Neural progenitor cell (in vitro differentiated cells): ENCODE measurements at regions not wholly inside any gene's neighbourhood (a gene's known extent, or its start where the extent isn't known, plus 50 kb on each side); places are given as distances from the start of the nearest gene placed in this dataset.

ENCODE experiments used
- DNase-seq: peaks from one replicate; pipeline ENCODE4 v3.0.0-alpha.2; 2016; ENCODE audit warnings: low spot score
- H2AFZ ChIP-seq: fragments of 200-600 bp; sonication (generic); replicated peaks from 2 replicates; pipeline ENCODE4 v1.6.1; 2016; ENCODE audit warnings: antibody characterized with exemption
- H3F3A ChIP-seq: fragments of 200-600 bp; sonication (generic); 2 replicates; pipeline ENCODE4 v1.6.1; 2016; ENCODE audit warnings: antibody characterized with exemption, low read depth
- H3K27ac ChIP-seq: fragments of 200-600 bp; sonication (generic); 2 replicates; pipeline ENCODE4 v1.5.1; 2016; ENCODE audit warnings: mild to moderate bottlenecking
- H3K27me3 ChIP-seq: fragments of 200-600 bp; sonication (generic); 2 replicates; pipeline ENCODE4 v1.6.1; 2016; ENCODE audit warnings: mild to moderate bottlenecking, moderate library complexity
- H3K36me3 ChIP-seq: fragments of 200-600 bp; sonication (generic); 2 replicates; pipeline ENCODE4 v1.5.1; 2016
- H3K4me1 ChIP-seq: fragments of 200-600 bp; sonication (generic); 2 replicates; pipeline ENCODE4 v1.6.1; 2016; ENCODE audit warnings: mixed run types
- H3K4me2 ChIP-seq: fragments of 200-600 bp; sonication (generic); 2 replicates; pipeline ENCODE4 v1.6.1; 2016
- H3K4me3 ChIP-seq: fragments of 200-600 bp; sonication (generic); 2 replicates; pipeline ENCODE4 v1.5.1; 2016
- H3K79me2 ChIP-seq: fragments of 200-600 bp; sonication (generic); 2 replicates; pipeline ENCODE4 v1.6.1; 2016; ENCODE audit warnings: low read depth
- H3K9ac ChIP-seq: fragments of 200-600 bp; sonication (generic); 2 replicates; pipeline ENCODE4 v1.6.1; 2016
- H3K9me3 ChIP-seq: fragments of 200-600 bp; sonication (generic); 2 replicates; pipeline ENCODE4 v1.5.1; 2016; ENCODE audit warnings: low read depth
- H4K20me1 ChIP-seq: fragments of 200-600 bp; sonication (generic); 2 replicates; pipeline ENCODE4 v1.6.1; 2016; ENCODE audit warnings: low read depth
- H3K27ac Mint-ChIP-seq: 3 replicates; pipeline ENCODE4 v1.8.0; 2021; ENCODE audit warnings: mixed read lengths
- H3K27me3 Mint-ChIP-seq: 2 replicates; pipeline ENCODE4 v1.8.0; 2022; ENCODE audit warnings: low read depth, mild to moderate bottlenecking, inconsistent platforms, moderate library complexity, mixed read lengths; ENCODE audit not compliant: insufficient read depth
- H3K36me3 Mint-ChIP-seq: 3 replicates; pipeline ENCODE4 v1.8.0; 2021; ENCODE audit warnings: mixed read lengths
- H3K4me1 Mint-ChIP-seq: 3 replicates; pipeline ENCODE4 v1.8.0; 2021; ENCODE audit warnings: mixed read lengths
- H3K4me3 Mint-ChIP-seq: 3 replicates; pipeline ENCODE4 v1.8.0; 2021; ENCODE audit warnings: mild to moderate bottlenecking, moderate library complexity, mixed read lengths
- H3K9me3 Mint-ChIP-seq: 3 replicates; pipeline ENCODE4 v1.8.0; 2020; ENCODE audit warnings: mixed read lengths
- CTCF ChIP-seq: fragments of 200-600 bp; sonication (generic); IDR thresholded peaks from 2 replicates; pipeline ENCODE4 v1.5.1; 2017; ENCODE audit warnings: antibody characterized with exemption, mild to moderate bottlenecking
- EZH2 ChIP-seq: fragments of 200-600 bp; sonication (generic); IDR thresholded peaks from 2 replicates; pipeline ENCODE4 v1.6.1; 2017; ENCODE audit warnings: antibody characterized with exemption, mild to moderate bottlenecking, moderate library complexity
- EZH2phosphoT487 ChIP-seq: fragments of 200-600 bp; sonication (generic); IDR thresholded peaks from 2 replicates; pipeline ENCODE4 v1.6.1; 2017; ENCODE audit warnings: antibody characterized with exemption

DNA sequence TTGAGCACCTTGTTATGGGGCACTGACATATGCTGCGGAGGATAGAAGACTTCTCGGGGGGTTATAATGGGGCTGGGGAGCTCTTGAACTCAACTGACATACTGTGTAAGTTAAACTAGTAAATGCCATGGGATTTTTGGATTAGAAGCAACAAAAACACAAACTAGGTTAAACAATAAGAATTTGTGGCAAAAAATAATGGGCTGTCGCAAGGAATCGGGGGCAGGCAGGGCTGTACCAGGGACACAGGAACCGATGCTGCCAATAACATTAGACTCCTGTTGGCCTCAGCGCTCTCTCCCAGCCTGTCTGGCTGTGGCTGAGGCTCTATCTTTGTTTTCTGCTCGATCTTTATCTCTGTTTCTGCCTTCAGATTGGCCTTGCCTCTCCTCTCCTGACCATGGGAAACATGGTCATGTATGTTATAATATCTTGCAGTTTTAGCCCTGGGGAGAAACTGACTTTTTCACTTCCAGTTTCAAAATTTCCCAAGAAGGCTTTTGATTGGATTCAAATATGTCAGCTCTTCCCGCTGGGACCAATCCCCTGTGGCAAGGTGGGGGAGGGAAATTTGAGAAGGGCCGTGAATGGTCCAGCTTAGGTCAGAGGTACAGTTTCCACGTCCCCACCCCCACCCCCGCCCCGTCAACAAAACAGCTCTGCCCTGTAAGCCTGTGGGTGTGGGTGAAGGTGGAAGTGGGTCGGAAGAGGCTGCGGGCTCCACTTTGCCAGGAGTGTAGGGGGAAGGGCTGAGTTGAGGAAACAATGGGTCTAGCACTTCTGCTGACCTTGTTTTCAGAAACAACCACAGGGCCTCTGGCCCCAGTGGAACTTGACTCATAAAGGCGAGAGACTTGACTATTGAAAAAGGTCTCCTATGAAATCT is 161.1 kb upstream of the TBL1XR1 start:
- Histone ChIP-seq H3K9me3 (no peaks in the 10 kb centered on the region), H3K27ac (no peak overlapping the region), H3K79me2 (no peaks in the 10 kb centered on the region), H3K4me2 (peak overlapping the region; percentile 60), H3K4me3 (peak overlapping the region; percentile 8), H3K27me3 (no peaks in the 10 kb centered on the region), H3K36me3 (no peaks in the 10 kb centered on the region), H4K20me1 (no peaks in the 10 kb centered on the region), H2AFZ (no peak overlapping the region), H3K4me1 (peaks cover 55% of the 10 kb centered on the region), H3K9ac (no peak overlapping the region), H3F3A (peaks cover 37% of the 10 kb centered on the region)
- Mint-ChIP-seq H3K27ac (peak overlapping the region; percentile 99), H3K4me3 (peak overlapping the region; percentile 81), H3K4me1 (peaks cover 64% of the 10 kb centered on the region), H3K9me3 (peaks cover 4% of the 10 kb centered on the region), H3K36me3 (no peaks in the 10 kb centered on the region), H3K27me3 (peaks cover 6% of the 10 kb centered on the region)
- TF ChIP-seq EZH2phosphoT487, result no peak
- TF ChIP-seq CTCF, result no peak
- no peak for TF ChIP-seq EZH2
- DNase-seq, result peak; percentile 41

GRCh38 chr3:177358977-177359592 is 161.8 kb upstream of the TBL1XR1 start:
- H3K9me3 ChIP-seq, result no peaks in the 10 kb centered on the region
- H3K4me2 ChIP-seq, result peak overlapping the region; percentile 60
- H3K9me3 Mint-ChIP-seq, result peaks cover 4% of the 10 kb centered on the region
- H3K4me1 Mint-ChIP-seq, result peaks cover 64% of the 10 kb centered on the region
- peak overlapping the region; percentile 79 for H3K27ac ChIP-seq
- H3F3A ChIP-seq, result peaks cover 37% of the 10 kb centered on the region
- H3K79me2 ChIP-seq, result no peaks in the 10 kb centered on the region
- H2AFZ ChIP-seq, result no peak overlapping the region
- peak overlapping the region; percentile 31 for H3K4me3 ChIP-seq
- H3K4me1 ChIP-seq, result peaks cover 55% of the 10 kb centered on the region
- no peaks in the 10 kb centered on the region for H4K20me1 ChIP-seq
- H3K36me3 Mint-ChIP-seq, result no peaks in the 10 kb centered on the region
- H3K9ac ChIP-seq, result no peak overlapping the region
- H3K27ac Mint-ChIP-seq, result peak overlapping the region; percentile 99
- peaks cover 6% of the 10 kb centered on the region for H3K27me3 Mint-ChIP-seq
- peak; percentile 74 for DNase-seq
- TF ChIP-seq EZH2phosphoT487 (no peak), EZH2 (no peak)
- no peaks in the 10 kb centered on the region for H3K36me3 ChIP-seq
- no peaks in the 10 kb centered on the region for H3K27me3 ChIP-seq
- peak overlapping the region; percentile 81 for H3K4me3 Mint-ChIP-seq

- peaks cover 6% of the 10 kb centered on the region for H3K27me3 Mint-ChIP-seq
- Histone ChIP-seq H3K4me3 (peak overlapping the region; percentile 31), H3K9me3 (no peaks in the 10 kb centered on the region), H3K36me3 (no peaks in the 10 kb centered on the region), H3K27me3 (no peaks in the 10 kb centered on the region), H4K20me1 (no peaks in the 10 kb centered on the region), H3F3A (peaks cover 37% of the 10 kb centered on the region), H2AFZ (no peak overlapping the region), H3K4me1 (peaks cover 55% of the 10 kb centered on the region), H3K4me2 (peak overlapping the region; percentile 70), H3K27ac (peak overlapping the region; percentile 82), H3K9ac (no peak overlapping the region), H3K79me2 (no peaks in the 10 kb centered on the region)
- H3K27ac Mint-ChIP-seq, result peak overlapping the region; percentile 99
- H3K4me1 Mint-ChIP-seq, result peaks cover 62% of the 10 kb centered on the region
- peaks cover under 1% of the 10 kb centered on the region for H3K9me3 Mint-ChIP-seq
- peak overlapping the region; percentile 81 for H3K4me3 Mint-ChIP-seq
- peak; percentile 96 for DNase-seq
- H3K36me3 Mint-ChIP-seq, result no peaks in the 10 kb centered on the region
- TF ChIP-seq EZH2 (no peak), CTCF (no peak), EZH2phosphoT487 (no peak)
These were observed 162.5 kb upstream of the TBL1XR1 start for GRCh38 chr3:177359593-177360357.
